IPS DF 4.7 (cell line): ENCODE measurements at regions not wholly inside any gene's neighbourhood (a gene's known extent, or its start where the extent isn't known, plus 50 kb on each side); places are given as distances from the start of the nearest gene placed in this dataset.

Source experiments
- DNase-seq: peaks from one replicate; pipeline ENCODE4 v3.0.0-alpha.2; 2013; ENCODE audit warnings: low spot score; ENCODE audit errors: extremely low read depth

DNA sequence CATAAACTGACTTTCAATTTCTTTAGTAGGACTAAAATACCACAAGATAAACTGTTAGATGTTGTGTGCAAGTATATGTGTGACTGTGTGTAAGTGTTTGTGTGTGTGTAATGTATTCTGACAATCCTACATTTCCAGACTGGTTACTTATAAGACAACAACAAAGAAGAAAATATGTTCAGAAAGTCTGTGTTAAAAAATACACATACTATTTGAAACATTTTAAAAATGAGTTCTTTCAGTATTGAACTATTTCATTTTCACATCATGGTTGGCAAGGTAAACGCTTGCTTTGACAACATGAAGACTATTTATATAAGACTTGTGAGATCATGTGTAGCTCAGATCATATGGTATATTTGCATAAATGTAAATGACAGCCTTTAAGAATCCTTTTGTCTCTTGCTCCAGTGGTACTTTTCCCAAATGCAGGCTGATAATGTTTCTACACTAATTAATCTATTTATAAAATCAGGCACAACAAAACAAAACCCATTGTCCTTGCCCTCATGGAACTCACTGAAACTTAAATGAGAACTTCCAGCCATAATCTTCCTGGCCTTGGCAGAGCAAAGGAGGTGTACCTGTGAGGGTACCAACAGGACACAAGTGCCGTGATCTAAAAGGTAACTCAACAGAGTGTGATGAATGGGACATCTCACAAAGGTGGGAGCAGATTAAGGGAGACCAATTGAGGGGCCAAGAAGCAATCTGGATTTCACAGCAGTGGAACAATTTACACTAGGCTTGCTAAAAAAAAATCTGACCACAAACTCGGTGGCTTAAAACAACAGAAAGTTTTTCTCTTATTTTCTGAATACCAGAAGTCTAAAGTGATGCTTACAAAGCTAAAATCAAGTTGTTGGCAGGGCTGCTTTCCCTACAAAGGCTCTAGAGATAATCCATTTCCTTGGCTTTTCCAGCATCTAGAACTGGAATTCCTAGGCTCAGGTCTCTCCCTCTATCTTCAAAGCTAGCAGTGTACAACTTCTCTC lies 349.0 kb downstream of the TBC1D4 start:
- DNase-seq = no peak

GRCh38 chr13:75129331-75129730 lies 352.6 kb downstream of the TBC1D4 start:
- DNase-seq = no peak

DNA sequence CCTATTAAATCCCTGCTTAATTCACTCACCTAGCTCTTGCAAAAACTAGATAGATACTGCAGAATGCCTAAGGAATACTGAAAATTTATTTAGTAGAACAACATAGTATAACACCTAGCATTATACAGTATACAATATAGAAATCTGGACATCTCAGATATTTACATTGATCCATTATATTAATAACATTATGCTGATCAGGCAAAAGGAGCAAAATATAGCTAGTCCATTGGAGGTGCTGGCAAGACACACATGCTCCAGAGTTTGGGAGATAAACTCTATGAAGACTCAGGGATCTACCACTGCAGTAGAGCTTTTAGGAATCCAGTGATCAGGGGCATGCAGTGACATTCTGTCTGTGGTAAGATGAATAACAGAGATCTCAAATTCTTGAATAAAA lies 357.6 kb downstream of the TBC1D4 start:
- DNase-seq = no peak

DNA sequence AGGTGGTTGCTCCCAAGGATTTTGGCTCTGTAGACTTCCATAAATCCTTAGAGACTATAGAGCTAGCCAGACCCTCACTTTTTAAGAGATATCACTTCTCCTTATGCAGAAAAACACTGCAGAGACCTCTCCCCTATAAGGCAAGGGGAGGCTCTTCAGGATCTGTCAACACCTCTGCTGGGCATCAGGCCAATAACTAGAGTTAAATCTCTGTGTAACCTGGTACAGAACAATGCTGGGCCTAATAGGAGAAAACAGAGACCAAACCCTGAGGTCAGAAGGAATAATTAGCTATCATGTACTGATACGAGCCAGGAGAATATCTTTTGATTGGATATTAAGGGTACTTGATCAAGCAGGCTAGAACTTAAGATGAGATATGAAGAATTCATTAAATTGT lies 358.5 kb downstream of the TBC1D4 start:
- DNase-seq = no peak

- DNase-seq = no peak
Observed at GRCh38 chr13:75120085-75120484, 361.9 kb downstream of the TBC1D4 start.

- no peak for DNase-seq
Observed at GRCh38 chr13:75115171-75115570, 366.8 kb downstream of the TBC1D4 start.

DNA sequence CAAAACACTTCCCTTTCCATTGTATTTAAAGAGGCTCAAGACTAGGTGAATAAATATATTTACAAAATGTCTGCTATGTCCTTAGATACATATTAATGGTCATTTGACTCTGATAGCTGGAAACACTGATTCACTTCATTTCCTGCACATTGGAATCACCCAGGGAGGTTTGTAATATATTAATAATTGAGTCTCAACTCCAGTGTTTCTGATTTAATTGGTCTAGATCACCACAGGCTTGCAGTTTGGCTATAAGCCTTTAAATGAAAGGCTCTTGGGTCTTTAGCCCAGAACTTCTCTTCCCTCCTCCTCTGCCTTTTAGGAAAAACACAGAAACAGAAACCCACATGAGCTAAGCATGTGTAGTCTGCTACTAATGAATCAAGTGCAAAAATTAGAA lies 378.0 kb downstream of the TBC1D4 start:
- no peak for DNase-seq

GRCh38 chr13:75102001-75102716 lies 379.8 kb downstream of the TBC1D4 start:
- no peak for DNase-seq

- DNase-seq = no peak
Observed at GRCh38 chr13:75101348-75101747, 380.6 kb downstream of the TBC1D4 start.

DNA sequence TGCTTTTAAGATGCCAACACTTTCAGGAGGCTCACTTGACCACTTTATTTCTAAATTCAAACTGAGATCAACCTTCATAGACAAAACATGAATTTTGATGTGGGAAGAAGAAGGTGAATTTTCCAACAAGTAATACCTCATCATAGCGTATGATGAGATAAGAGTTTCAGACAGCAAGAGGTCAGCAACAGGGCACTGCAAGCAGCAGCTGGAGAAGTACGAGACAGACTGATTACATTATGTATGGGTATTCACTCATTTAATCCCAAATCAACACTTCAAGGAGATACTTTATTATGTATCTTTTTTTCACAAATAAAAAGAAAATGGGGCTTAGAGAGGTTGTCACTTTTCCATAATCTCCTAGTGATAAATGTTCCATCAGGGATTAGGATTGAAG lies 389.8 kb downstream of the TBC1D4 start:
- DNase-seq = no peak

GRCh38 chr13:75091718-75092117 lies 390.3 kb downstream of the TBC1D4 start:
- no peak for DNase-seq

- no peak for DNase-seq
Observed at GRCh38 chr13:75090872-75091615, 390.9 kb downstream of the TBC1D4 start.

DNA sequence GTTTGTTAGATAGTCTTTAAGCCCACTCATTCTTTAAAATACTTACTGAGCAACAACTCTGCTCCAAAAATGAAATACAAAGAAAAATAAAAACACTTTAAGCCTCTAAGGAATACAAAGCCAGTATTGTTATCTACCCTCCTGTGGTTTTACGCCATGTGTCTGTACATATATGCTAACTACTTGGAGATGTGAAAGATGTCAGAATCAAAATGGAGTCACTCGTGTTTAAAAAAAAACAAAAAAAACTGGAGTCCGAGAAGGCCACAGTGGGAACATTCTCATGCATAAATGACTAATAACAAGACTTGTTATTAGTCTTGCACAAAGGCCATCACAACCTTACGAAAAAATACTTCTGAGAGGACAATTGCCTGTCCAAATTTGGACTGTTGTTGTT lies 393.1 kb downstream of the TBC1D4 start:
- DNase-seq = no peak

DNA sequence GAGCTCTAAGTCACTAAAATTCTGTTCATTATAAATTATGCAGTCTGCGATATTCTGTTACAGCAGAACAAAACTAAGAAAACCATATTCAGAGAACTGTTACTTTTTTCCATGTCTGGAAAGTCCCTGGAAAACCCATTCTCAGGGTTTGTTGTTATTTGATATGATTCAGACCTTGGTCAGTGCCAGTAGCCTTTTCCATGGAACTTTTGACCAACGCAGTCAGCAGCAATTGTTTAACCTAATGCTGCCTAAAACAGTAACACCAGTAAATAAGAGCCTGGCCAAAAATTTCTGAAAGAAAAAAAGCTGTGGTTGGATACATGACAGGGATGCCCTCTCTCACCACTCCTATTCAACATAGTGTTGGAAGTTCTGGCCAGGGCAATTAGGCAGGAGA lies 402.7 kb downstream of the TBC1D4 start:
- no peak for DNase-seq

DNA sequence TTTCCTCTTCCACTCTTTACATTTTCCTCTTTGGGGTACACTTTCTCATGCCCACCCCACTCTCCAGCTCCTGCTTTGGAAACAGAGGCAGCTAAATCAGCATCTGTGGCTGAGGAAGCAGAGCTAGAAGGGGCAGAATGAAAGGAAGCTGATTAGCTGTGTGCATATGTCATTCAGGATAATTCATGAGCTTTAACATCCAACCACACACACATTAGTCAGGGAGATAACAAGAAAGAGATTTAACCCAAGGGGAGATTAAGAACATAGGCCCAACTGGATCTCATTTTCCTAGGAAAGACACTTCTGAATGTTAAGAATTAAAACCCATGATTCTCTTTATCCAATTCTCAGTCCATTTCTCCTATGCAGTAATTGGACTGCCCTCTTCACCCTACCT lies 405.5 kb downstream of the TBC1D4 start:
- DNase-seq = no peak

GRCh38 chr13:75073786-75074185 lies 408.2 kb downstream of the TBC1D4 start:
- DNase-seq = no peak

GRCh38 chr13:75072891-75073290 lies 409.1 kb downstream of the TBC1D4 start:
- DNase-seq = no peak

DNA sequence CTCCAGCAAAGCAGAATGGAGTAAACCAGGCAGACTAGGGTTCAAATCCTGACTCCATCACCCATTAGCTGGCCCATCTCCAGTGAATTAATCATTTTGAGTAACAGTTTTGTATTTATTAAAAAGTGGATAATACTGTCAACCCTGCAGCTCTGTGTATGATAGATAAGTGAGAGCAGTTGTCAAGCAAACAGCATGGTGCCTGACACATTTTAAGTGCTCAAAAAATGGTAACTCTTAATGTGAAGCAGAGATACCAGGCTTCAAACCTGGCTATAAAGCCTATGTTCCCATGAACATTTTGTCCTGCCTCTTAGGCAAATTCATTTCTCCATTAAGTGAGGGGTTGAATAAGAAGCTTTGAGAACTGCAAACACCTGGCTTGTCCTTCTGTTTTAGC lies 409.6 kb downstream of the TBC1D4 start:
- DNase-seq = no peak

GRCh38 chr13:75071796-75072195 lies 410.2 kb downstream of the TBC1D4 start:
- DNase-seq = no peak

DNA sequence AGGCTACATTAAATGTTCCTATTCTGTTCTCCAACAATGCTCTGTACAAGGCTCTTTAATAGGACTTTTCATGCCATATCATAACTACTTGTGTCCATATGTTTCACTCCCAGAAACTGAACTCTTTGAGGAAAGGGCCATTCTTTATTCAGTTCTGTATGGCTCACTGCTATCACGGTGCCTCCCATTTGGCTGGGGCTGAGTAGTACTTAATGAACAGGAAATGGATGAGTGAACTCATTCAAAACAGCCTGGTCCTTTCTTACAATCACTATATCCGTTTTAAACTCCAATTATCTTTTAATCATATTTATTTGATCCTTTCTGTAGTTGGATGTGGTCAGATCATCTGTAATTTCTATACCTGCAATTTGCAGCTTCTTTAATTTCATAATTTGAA lies 410.6 kb downstream of the TBC1D4 start:
- no peak for DNase-seq

DNA sequence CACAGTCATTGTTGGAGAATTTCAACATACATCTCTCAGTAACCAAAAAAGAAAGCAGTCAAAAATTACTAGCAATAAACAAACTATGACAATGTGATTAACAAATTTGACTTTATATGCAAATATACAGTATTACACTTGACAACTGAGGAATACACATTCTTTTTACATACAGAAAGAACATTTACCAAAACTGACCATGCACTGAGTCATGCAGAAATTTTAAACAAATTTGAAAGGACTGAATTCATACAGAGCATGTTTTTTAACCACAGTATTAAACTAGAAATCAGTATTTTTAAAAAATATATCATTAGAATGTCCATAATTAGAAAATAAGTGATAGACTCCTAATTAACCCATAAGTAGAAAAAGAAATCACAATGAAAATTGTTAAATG lies 420.1 kb downstream of the TBC1D4 start:
- no peak for DNase-seq

DNA sequence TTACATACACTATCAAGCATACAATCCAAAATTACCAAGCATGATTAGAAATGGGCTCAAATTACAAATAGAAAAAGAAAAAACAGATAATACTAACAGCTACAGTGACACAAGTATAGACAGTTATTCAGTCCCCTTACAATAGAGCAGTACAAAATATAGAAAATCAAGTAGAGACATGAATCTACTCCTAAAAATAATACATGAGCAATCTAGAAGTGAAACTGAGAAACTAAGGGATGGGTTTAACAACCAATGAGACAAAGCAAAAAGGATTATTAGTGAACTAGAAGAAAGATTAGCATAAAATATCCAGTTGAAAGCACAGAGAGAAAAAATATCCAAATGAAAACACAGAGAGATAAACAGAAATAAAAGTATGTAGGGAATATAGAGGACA lies 426.7 kb downstream of the TBC1D4 start:
- DNase-seq = no peak
